Progenitor cell of endocrine pancreas (in vitro differentiated cells): ENCODE measurements at regions not wholly inside any gene's neighbourhood (a gene's known extent, or its start where the extent isn't known, plus 50 kb on each side); places are given as distances from the start of the nearest gene placed in this dataset.

Experiments
- DNase-seq: peaks from one replicate; pipeline ENCODE4 v3.0.0; 2021; ENCODE audit warnings: low spot score; ENCODE audit not compliant: unreplicated experiment
- H3K27ac Mint-ChIP-seq: 2 replicates; pipeline ENCODE4 v1.8.0; 2021; ENCODE audit warnings: mild to moderate bottlenecking, moderate library complexity, mixed read lengths
- H3K27me3 Mint-ChIP-seq: 2 replicates; pipeline ENCODE4 v1.8.0; 2021; ENCODE audit warnings: mixed read lengths
- H3K36me3 Mint-ChIP-seq: 2 replicates; pipeline ENCODE4 v1.8.0; 2022; ENCODE audit warnings: mixed read lengths; ENCODE audit not compliant: insufficient read depth
- H3K4me1 Mint-ChIP-seq: 2 replicates; pipeline ENCODE4 v1.8.0; 2021; ENCODE audit warnings: low read depth, mixed read lengths
- H3K4me3 Mint-ChIP-seq: 2 replicates; pipeline ENCODE4 v1.8.0; 2021; ENCODE audit warnings: low read depth, mild to moderate bottlenecking, moderate library complexity, mixed read lengths
- H3K9me3 Mint-ChIP-seq: 2 replicates; pipeline ENCODE4 v1.8.0; 2021; ENCODE audit warnings: low read depth, mixed read lengths
- TF ChIP-seq, protein P1 (sequence below): fragments of 200-600 bp; sonication (generic); IDR thresholded peaks from one replicate; pipeline ENCODE4 v1.5.0; 2021; ENCODE audit warnings: antibody characterized with exemption, mild to moderate bottlenecking; ENCODE audit not compliant: unreplicated experiment

DNA sequence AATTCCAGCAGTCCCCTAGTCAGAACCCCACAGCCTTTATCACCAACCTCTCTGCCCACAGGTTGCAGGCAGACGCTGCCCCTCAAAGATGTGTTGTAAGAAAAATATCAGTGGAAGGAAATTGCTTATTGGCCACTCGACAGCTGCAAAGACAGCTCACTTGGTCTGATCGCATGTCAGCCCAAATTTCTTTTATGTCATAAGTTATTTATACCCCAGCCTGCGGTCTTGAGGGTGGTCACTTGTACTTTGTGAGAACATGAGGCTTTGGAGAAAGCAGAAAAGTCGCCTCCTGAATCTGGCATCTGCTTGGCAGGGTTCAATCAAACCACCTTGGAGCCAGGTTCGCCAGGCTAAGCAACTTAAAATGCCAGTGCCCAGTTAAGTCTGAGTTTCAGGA lies 236.5 kb upstream of the CDH4 start:
- peaks cover 54% of the 10 kb centered on the region for H3K27me3 Mint-ChIP-seq
- DNase-seq = no peak
- no peak overlapping the region for H3K27ac Mint-ChIP-seq
- H3K36me3 Mint-ChIP-seq = no peaks in the 10 kb centered on the region
- H3K9me3 Mint-ChIP-seq = peaks cover 4% of the 10 kb centered on the region
- no peak overlapping the region for H3K4me3 Mint-ChIP-seq
- TF ChIP-seq, protein P1, sequence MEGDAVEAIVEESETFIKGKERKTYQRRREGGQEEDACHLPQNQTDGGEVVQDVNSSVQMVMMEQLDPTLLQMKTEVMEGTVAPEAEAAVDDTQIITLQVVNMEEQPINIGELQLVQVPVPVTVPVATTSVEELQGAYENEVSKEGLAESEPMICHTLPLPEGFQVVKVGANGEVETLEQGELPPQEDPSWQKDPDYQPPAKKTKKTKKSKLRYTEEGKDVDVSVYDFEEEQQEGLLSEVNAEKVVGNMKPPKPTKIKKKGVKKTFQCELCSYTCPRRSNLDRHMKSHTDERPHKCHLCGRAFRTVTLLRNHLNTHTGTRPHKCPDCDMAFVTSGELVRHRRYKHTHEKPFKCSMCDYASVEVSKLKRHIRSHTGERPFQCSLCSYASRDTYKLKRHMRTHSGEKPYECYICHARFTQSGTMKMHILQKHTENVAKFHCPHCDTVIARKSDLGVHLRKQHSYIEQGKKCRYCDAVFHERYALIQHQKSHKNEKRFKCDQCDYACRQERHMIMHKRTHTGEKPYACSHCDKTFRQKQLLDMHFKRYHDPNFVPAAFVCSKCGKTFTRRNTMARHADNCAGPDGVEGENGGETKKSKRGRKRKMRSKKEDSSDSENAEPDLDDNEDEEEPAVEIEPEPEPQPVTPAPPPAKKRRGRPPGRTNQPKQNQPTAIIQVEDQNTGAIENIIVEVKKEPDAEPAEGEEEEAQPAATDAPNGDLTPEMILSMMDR = no peak
- no peaks in the 10 kb centered on the region for H3K4me1 Mint-ChIP-seq

DNA sequence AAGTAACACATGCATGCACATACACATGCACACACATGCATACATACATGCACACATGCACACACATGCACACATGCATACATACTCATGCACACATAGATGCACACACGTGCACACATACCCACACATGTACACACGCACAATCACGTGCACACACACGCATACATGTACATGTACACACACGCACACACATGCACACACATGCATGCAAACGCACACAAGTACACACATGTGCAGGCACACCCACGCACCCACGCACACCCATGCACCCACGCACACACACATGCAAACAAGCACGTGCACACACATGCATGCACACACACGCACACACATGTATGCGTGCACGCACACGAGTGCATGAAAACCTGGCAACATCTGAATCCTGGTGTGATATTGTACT lies 232.7 kb upstream of the CDH4 start:
- Mint-ChIP-seq H3K27ac (no peak overlapping the region), H3K4me1 (no peaks in the 10 kb centered on the region), H3K4me3 (no peak overlapping the region), H3K27me3 (peaks cover 42% of the 10 kb centered on the region), H3K36me3 (no peaks in the 10 kb centered on the region), H3K9me3 (peaks cover 4% of the 10 kb centered on the region)
- TF ChIP-seq, protein P1 = no peak
- DNase-seq = no peak

GRCh38 chr20:61023612-61024011 lies 228.4 kb upstream of the CDH4 start:
- no peaks in the 10 kb centered on the region for H3K4me1 Mint-ChIP-seq
- no peak overlapping the region for H3K27ac Mint-ChIP-seq
- peaks cover 15% of the 10 kb centered on the region for H3K9me3 Mint-ChIP-seq
- H3K36me3 Mint-ChIP-seq = no peaks in the 10 kb centered on the region
- no peak overlapping the region for H3K4me3 Mint-ChIP-seq
- peaks cover 14% of the 10 kb centered on the region for H3K27me3 Mint-ChIP-seq
- no peak for DNase-seq
- TF ChIP-seq, protein P1 = no peak

DNA sequence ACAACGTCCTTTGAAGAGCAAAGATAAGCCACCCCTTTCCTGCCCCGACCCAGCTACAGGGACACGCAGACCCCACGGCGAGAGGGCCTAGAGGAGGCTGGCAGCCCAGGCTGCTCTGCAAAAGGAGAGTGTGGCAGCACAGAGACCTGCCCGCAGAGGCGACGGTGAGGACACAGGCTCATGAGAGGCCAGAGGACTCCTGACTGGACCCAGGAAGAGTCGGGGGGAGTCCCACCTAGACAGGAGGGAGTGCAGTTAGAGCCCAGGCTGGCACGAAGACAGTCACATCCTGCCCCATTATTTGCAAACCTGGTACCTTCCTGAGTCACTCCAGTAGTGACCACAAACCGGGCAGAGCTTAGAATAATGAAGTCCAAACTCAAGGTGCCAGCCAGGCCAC lies 227.7 kb upstream of the CDH4 start:
- no peak for DNase-seq
- no peak overlapping the region for H3K4me3 Mint-ChIP-seq
- H3K9me3 Mint-ChIP-seq = peaks cover 11% of the 10 kb centered on the region
- TF ChIP-seq, protein P1 = no peak
- H3K27me3 Mint-ChIP-seq = peaks cover 14% of the 10 kb centered on the region
- no peaks in the 10 kb centered on the region for H3K36me3 Mint-ChIP-seq
- no peaks in the 10 kb centered on the region for H3K4me1 Mint-ChIP-seq
- no peak overlapping the region for H3K27ac Mint-ChIP-seq

- H3K27me3 Mint-ChIP-seq = peaks cover 14% of the 10 kb centered on the region
- no peak overlapping the region for H3K4me3 Mint-ChIP-seq
Measured at GRCh38 chr20:61025536-61025935, 226.5 kb upstream of the CDH4 start.

More at GRCh38 chr20:61025536-61025935, 226.5 kb upstream of the CDH4 start:
- Mint-ChIP-seq H3K4me1 (no peaks in the 10 kb centered on the region), H3K9me3 (peaks cover 11% of the 10 kb centered on the region), H3K27ac (no peak overlapping the region), H3K36me3 (no peaks in the 10 kb centered on the region)
- DNase-seq = no peak
- TF ChIP-seq, protein P1 = no peak
